HUES6 (cell line): ENCODE measurements at regions not wholly inside any gene's neighbourhood (a gene's known extent, or its start where the extent isn't known, plus 50 kb on each side); places are given as distances from the start of the nearest gene placed in this dataset.

Experiments
- H3K27ac ChIP-seq: 2 replicates; pipeline ENCODE4 v1.7.0; 2013; ENCODE audit warnings: low read depth, mild to moderate bottlenecking, low read length, inconsistent platforms
- H3K27me3 ChIP-seq: 2 replicates; pipeline ENCODE4 v1.6.1; 2013; ENCODE audit warnings: low read length; ENCODE audit not compliant: control insufficient read depth, insufficient read depth
- H3K36me3 ChIP-seq: 2 replicates; pipeline ENCODE4 v1.6.1; 2013; ENCODE audit warnings: low read length; ENCODE audit not compliant: control insufficient read depth, insufficient read depth
- H3K4me1 ChIP-seq: 2 replicates; pipeline ENCODE4 v1.6.1; 2013; ENCODE audit warnings: low read length; ENCODE audit not compliant: control insufficient read depth, insufficient read depth
- H3K4me3 ChIP-seq: 2 replicates; pipeline ENCODE4 v1.5.1; 2013; ENCODE audit warnings: low read depth, low read length
- H3K9ac ChIP-seq: one replicate; pipeline ENCODE4 v1.6.1; 2013; ENCODE audit warnings: mild to moderate bottlenecking, low read length
- H3K9me3 ChIP-seq: 2 replicates; pipeline ENCODE4 v1.6.1; 2013; ENCODE audit warnings: low read depth, low read length; ENCODE audit not compliant: control insufficient read depth, insufficient read depth

- no peaks in the 10 kb centered on the region for H3K27me3 ChIP-seq
- H3K9ac ChIP-seq: no peak overlapping the region
- no peak overlapping the region for H3K27ac ChIP-seq
Observed at GRCh38 chr11:115587718-115588342, 83.6 kb upstream of the CADM1 start.

GRCh38 chr11:115585361-115586024, 81.3 kb upstream of the CADM1 start:
- Histone ChIP-seq H3K27me3 (no peaks in the 10 kb centered on the region), H3K27ac (no peak overlapping the region), H3K4me3 (no peak overlapping the region), H3K4me1 (peaks cover 19% of the 10 kb centered on the region), H3K9me3 (peaks cover 14% of the 10 kb centered on the region), H3K36me3 (no peaks in the 10 kb centered on the region), H3K9ac (no peak overlapping the region)

More at GRCh38 chr11:115587718-115588342, 83.6 kb upstream of the CADM1 start:
- Histone ChIP-seq H3K4me1 (no peaks in the 10 kb centered on the region), H3K36me3 (no peaks in the 10 kb centered on the region), H3K4me3 (no peak overlapping the region), H3K9me3 (peaks cover 14% of the 10 kb centered on the region)

GRCh38 chr11:115581871-115582639, 77.8 kb upstream of the CADM1 start:
- Histone ChIP-seq H3K27ac (no peak overlapping the region), H3K4me1 (peaks cover 36% of the 10 kb centered on the region), H3K36me3 (no peaks in the 10 kb centered on the region), H3K9ac (no peak overlapping the region), H3K27me3 (no peaks in the 10 kb centered on the region), H3K9me3 (no peaks in the 10 kb centered on the region), H3K4me3 (no peak overlapping the region)

- H3K9me3 ChIP-seq: no peaks in the 10 kb centered on the region
- H3K27ac ChIP-seq: no peak overlapping the region
- no peak overlapping the region for H3K4me3 ChIP-seq
- no peaks in the 10 kb centered on the region for H3K36me3 ChIP-seq
- peak overlapping the region; percentile 23 for H3K9ac ChIP-seq
- H3K4me1 ChIP-seq: peaks cover 45% of the 10 kb centered on the region
- no peaks in the 10 kb centered on the region for H3K27me3 ChIP-seq
Observed at GRCh38 chr11:115580927-115581680, 76.9 kb upstream of the CADM1 start.

- Histone ChIP-seq H3K4me1 (peaks cover 46% of the 10 kb centered on the region), H3K9ac (peak overlapping the region; percentile 5), H3K27ac (no peak overlapping the region), H3K4me3 (no peak overlapping the region), H3K36me3 (no peaks in the 10 kb centered on the region), H3K27me3 (no peaks in the 10 kb centered on the region), H3K9me3 (no peaks in the 10 kb centered on the region)
Observed at GRCh38 chr11:115580416-115580815, 76.2 kb upstream of the CADM1 start.

GRCh38 chr11:115579181-115579825, 75.1 kb upstream of the CADM1 start:
- H3K27me3 ChIP-seq: no peaks in the 10 kb centered on the region
- H3K9me3 ChIP-seq: no peaks in the 10 kb centered on the region
- peaks cover 46% of the 10 kb centered on the region for H3K4me1 ChIP-seq
- H3K4me3 ChIP-seq: no peak overlapping the region
- H3K36me3 ChIP-seq: no peaks in the 10 kb centered on the region
- no peak overlapping the region for H3K27ac ChIP-seq
- H3K9ac ChIP-seq: no peak overlapping the region

GRCh38 chr11:115578275-115578674, 74.1 kb upstream of the CADM1 start:
- no peak overlapping the region for H3K27ac ChIP-seq

GRCh38 chr11:115577701-115578100, 73.5 kb upstream of the CADM1 start:
- Histone ChIP-seq H3K27ac (no peak overlapping the region), H3K27me3 (no peaks in the 10 kb centered on the region), H3K4me3 (no peak overlapping the region), H3K9ac (no peak overlapping the region), H3K4me1 (peaks cover 46% of the 10 kb centered on the region), H3K9me3 (0 out of 2 replicates have a peak, but pooled peaks cover 2% of the 10 kb centered on the region), H3K36me3 (no peaks in the 10 kb centered on the region)

More at GRCh38 chr11:115578275-115578674, 74.1 kb upstream of the CADM1 start:
- no peaks in the 10 kb centered on the region for H3K27me3 ChIP-seq
- peaks cover 46% of the 10 kb centered on the region for H3K4me1 ChIP-seq
- H3K36me3 ChIP-seq: no peaks in the 10 kb centered on the region
- H3K9ac ChIP-seq: no peak overlapping the region
- H3K9me3 ChIP-seq: 0 out of 2 replicates have a peak, but pooled peaks cover 2% of the 10 kb centered on the region
- H3K4me3 ChIP-seq: no peak overlapping the region

- no peaks in the 10 kb centered on the region for H3K36me3 ChIP-seq
- H3K4me3 ChIP-seq: no peak overlapping the region
- H3K27ac ChIP-seq: no peak overlapping the region
- peaks cover 40% of the 10 kb centered on the region for H3K4me1 ChIP-seq
- no peak overlapping the region for H3K9ac ChIP-seq
- no peaks in the 10 kb centered on the region for H3K27me3 ChIP-seq
- 0 out of 2 replicates have a peak, but pooled peaks cover 2% of the 10 kb centered on the region for H3K9me3 ChIP-seq
Observed at GRCh38 chr11:115576606-115577380, 72.6 kb upstream of the CADM1 start.

GRCh38 chr11:115572551-115572950, 68.3 kb upstream of the CADM1 start:
- no peak overlapping the region for H3K4me3 ChIP-seq
- peaks cover 1% of the 10 kb centered on the region; the same call in 1 of the 2 replicates for H3K27me3 ChIP-seq
- H3K9me3 ChIP-seq: 0 out of 2 replicates have a peak, but pooled peaks cover 2% of the 10 kb centered on the region
- no peak overlapping the region for H3K27ac ChIP-seq
- no peaks in the 10 kb centered on the region for H3K36me3 ChIP-seq
- H3K4me1 ChIP-seq: peaks cover 12% of the 10 kb centered on the region
- H3K9ac ChIP-seq: no peak overlapping the region
